HG03139 (cell line): ENCODE measurements at regions not wholly inside any gene's neighbourhood (a gene's known extent, or its start where the extent isn't known, plus 50 kb on each side); places are given as distances from the start of the nearest gene placed in this dataset.

Experiments
- ATAC-seq: cut with Tn5 transposase; IDR thresholded peaks from one replicate; pipeline ENCODE4 v1.9.1; 2021; ENCODE audit not compliant: unreplicated experiment

DNA sequence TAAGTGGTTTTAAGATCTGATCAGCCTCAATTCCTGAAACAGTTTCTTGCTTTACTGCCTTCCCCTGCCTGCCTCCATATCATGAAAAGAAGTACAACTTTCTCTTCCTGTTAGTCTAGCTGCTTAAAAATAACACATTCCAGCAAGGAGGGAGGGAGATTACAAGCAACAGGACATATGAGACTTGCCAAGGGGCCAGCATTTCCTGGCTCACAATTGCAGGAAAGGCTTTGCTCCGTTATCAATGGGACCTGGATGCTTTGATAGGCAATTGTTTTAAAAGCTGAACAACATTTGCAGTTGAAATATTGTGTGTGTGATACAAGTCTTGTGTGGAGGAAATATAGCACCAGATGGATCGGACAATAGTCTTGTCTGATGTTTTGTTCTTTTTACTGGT lies 425.0 kb downstream of the FAT4 start:
- no peak for ATAC-seq

DNA sequence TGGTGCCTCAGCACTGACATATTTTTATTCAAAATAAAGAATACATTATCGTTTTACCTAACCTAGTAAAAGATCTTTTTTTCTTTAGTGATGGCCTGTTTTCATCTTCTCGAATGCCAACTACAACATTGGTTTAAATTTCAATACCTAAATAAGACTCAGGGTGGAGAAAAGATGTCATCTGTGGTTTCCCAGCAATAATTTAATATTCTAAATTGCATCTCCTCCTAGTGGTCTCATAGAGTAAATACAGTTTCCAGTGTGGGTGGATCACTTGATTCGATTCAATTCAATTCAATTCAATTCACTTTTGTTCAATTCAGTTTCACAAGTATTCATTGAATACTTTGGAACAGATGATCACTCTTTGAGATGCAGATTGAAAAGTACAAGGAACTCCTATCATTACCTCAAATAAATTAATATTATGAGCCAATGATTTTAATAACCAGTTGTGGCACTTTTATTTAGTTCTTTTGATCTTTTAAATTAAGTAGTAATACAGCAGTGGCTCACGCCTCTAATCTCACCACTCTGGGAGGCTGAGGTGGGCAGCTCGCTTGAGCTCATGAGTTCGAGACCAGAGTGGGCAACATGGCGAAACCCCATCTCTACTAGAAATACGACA lies 427.2 kb downstream of the FAT4 start:
- ATAC-seq: no peak

DNA sequence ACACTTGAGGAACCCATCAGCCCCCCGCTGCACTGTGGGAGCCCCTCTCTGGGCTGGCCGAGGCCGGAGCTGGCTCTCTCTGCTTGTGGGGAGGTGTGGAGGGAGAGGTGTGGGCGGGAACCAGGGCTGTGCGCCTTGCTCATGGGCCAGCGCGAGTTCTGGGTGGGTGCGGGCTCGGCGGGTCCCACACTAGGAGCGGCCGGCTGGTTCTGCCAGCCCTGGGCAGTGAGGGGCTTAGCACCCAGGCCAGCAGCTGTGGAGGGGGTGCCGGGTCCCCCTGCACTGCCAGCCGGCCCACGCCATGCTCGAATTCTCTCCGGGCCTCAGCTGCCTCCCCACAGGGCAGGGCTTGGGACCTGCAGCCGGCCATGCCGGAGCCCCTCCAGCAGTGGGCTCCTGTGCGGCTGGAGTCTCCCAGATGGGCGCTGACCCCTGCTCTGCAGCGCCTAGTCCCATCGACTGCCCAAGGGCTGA lies 430.2 kb downstream of the FAT4 start:
- ATAC-seq: no peak

DNA sequence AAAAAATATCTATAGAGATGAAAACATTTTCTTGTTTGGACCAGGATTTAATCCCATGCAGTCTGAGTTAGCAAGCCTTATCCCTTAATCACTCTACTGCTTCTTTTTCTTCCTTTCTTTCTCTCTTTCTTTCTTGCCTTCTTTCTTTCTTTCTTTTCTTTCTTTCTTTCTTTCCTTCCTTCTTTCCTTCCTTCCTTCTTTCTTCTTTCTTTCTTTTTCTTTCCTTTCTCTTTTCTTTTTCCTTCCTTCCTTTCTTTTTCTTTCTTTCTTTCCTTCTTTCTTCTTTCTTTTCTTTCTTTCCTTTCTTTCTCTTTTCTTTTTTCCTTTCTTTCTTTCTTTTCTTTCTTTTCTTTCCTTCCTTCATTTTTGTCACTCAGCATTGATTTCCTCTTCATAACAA lies 434.6 kb downstream of the FAT4 start:
- ATAC-seq: no peak

DNA sequence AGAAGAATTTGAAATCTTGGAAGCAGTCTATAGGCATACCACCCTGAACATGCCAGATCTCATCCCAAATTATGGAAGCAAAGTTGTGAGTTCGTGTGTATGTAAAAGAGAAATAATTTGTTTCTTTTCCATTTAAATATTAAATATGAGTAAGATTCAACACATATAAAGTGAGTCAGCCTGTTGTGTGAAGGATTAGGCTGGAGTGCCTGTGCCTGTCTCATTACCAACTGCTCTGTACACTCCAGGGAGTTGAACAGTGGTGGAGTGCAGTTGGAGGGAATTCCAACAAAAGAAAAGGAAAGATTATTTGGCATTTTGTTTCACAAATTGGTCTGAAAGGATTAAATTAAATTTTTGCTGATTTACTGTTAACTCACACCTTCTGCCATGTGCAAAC lies 435.6 kb downstream of the FAT4 start:
- ATAC-seq: no peak

DNA sequence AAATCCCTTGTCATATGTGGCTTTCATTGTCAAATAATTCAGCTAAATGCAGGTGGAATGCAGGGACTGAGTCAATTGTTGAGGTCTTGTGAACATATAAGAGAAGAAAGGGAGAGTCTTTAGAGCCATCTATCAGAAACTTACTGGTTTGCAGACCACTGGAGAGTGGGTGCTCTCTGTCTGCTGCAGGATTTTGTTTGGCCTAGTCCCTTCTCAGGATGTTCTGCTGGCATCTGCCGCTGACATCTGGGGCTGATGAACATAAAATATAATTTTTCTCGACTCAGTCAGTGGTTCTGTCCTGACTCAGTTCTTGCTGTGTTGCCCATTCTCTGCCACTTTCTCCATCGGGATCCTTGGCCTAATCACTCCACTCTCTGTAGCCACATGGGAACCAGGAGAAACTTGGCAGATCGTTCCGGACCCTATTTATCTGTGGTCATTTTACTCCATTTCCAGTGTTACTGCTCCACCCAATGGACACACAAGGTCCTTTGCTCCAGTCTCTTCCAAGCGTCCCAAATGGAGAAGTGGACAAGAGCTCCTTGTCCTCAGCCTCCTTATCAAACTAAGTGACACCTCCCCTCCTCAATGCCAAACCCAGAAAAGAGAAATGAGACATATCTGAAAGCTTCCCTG lies 436.2 kb downstream of the FAT4 start:
- no peak for ATAC-seq

DNA sequence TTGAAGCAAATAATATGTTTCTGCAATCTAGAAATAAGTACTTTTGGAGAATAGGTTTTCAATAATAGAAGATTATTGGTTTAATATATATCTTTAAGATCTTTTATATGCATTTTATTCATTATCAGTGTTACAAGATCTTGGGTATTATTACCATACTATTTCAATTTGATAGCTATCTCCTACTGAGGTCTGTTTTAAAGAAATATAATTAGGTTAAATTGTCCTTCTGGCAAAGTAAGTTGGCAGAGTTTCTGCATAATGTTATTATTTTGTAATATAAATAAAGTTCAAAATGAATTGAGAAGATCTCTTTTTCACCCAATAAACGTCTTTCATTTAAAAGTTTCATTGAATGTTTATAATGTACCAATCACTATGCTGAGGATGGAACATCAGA lies 443.7 kb downstream of the FAT4 start:
- ATAC-seq: no peak

DNA sequence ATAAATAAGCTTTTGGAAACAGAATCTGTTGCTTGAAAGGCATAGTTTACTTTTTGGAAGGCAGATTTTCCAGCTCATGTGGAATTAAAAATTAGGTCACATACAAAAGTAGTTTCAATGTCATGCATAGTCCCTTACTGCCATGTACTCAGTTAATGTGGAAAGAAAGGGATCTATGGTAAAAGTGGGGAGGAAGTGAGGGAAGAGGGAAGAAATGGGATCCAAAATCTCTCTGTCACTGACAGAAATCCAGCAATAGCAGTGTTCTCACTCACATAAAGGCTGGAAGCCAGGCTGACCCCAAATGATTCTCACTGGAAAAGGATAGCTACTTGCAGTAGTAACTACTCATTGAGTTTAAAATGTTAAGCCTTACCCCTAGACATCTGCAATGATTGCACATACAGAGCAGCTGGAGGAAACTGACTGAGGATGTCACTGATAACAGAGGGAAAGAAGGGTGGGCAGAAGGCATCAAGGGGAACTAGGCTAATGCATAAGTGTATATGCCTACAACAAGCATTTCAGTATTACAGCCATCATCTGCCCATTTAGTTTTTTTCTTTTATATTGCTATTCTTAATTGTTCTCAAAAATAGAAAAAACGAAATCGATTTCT lies 445.6 kb downstream of the FAT4 start:
- no peak for ATAC-seq

DNA sequence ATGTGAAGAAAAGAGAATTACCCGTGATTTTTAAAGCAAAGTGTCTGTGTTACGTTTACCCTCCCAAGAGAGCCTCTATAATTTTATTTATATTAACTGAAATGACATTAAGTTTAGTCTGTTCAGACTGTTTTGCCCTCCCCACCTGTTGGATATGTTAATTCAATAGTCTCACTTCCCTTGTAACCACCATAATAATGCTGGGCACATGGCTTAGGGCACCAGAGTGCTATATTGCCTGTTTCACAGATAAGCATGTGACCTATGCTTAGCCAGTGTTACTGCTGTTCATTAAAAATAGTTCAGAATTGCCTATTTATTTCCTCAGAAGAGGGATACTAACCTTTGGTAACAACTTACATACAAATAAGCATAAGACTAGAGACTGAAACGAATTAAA lies 446.2 kb downstream of the FAT4 start:
- ATAC-seq: no peak

DNA sequence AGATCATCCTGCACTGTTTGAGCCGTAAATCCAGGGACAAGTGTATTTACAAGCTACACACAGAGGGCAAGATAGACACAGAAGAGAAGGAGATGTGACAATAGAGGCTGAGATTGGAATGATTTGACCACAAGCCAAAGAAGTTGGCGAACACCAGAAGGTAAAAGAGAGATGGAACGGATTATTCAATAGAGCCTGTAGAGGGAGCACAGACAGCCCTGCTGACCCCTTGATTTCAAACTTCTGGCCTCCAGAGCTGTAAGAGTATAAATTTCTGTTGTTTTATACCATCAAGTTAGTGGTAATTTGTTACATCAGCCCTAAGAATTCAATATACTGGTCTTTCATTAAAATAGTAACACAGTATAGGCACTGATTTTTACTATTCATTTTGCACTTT lies 447.8 kb downstream of the FAT4 start:
- ATAC-seq: no peak

DNA sequence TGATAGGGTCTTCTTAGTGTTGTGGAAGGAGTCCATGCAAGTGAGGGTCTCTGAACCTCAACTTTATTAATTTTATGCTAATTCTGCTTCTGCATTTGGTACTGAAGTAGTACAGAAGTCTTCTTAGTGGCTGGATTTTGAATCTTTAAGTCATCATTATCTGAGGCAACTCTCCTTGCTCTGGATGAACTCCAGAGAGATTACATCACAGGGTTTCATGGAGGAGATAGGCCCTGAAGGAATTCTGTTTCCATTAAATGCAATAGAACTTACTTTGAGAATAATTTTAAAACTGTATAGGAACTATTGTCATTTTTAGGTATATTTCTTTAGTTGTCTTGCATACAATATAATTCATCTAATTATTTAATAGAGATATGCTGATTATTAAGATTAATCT lies 451.2 kb downstream of the FAT4 start:
- no peak for ATAC-seq

DNA sequence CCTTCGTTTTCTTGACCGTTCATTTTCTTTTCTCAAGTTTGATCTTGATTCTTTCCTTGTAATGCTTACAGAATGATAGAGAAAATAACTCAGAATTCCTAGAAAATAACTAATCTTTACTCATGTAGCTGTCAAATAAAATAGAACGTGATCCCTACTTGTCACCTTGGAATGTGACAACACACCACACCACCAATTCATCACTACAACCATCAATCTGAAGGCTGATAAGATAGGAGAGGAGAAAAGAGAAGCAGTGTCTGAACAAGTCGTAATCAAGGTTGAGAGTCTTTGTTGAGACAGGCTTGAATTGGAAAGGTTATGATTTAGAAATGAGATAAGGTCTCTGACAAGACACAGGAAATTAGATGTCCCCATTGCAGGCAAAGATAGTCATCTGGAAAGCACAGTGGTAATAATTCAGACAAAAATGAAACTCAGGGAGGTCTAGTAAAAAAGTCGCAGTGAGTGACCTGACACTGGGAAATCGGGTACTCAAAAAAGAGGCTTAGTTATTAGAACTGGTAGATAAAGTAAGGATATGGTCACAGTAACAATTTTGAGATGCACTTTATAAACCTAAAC lies 456.2 kb downstream of the FAT4 start:
- ATAC-seq: no peak

DNA sequence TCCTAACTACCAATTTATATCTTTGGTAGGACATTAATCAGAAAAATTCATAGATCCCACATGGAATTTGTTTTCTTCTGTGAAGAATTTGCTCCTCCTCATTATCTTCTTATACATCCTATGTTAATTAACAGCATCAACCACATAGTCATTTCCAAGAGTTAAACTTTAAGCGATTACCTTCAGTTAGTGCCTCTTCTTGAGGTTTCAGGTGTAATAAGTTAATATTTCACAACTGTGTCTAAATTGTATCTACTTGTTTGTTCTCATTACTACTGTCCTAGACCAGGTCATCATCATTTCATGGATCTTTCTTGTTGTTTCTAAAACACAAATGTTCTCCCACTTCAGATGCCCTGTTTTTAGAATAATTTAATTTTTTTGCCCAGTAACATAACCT lies 457.9 kb downstream of the FAT4 start:
- no peak for ATAC-seq

DNA sequence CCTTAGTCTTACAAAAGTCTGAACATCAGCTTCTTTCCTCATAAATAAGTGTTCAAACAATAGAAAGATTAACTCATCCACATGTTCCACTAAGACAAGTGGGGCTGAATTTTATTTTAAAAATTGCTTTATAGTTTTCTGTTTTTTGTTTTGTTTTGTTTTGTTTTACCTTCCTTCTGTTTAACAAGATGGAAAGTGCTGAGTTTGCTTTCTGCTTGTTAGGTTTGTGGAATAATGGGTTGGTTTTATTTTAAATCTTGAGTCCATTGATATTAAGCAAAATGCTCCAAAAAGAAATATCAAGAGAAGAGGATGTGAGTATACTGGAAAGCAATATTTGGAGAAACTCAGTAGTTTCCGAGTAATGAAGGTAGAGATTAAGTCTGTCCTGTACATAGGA lies 458.7 kb downstream of the FAT4 start:
- no peak for ATAC-seq

DNA sequence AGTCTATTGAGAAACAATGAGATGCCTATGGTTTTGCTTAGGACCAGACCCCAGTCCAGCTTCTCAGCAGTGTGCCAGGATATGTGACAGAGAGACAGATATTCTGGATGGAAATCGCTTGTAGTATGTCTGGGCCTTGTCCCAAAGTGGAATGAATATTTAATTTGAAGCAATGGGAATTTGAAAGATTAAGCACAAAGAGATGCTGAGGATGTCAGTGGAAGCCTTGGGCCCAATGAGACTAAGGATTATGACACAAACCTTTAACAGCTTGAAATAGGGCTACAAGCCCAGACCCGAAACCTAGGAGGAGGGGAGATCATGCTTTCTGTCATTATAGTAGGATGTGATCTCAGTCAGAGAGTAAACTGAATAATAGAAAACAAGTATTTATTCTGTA lies 459.2 kb downstream of the FAT4 start:
- no peak for ATAC-seq

DNA sequence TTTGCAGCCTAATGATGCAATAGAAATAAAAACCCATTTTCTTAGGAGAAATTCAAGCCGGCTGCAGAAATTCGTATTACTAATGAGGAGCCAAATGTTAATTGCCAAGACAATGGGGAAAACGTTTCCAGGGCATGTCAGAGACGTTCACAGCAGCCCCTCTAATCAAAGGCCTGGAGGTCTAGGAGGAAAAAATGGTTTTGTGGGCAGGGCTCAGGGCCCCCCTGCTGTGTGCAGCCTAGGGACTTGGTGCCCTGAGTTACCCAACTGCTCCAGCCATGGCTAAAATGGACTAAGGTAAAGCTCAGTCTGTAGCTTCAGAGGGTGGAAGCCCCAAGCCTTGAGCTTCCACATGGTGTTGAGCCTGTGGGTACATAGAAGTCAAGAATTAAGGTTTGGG lies 461.4 kb downstream of the FAT4 start:
- no peak for ATAC-seq

DNA sequence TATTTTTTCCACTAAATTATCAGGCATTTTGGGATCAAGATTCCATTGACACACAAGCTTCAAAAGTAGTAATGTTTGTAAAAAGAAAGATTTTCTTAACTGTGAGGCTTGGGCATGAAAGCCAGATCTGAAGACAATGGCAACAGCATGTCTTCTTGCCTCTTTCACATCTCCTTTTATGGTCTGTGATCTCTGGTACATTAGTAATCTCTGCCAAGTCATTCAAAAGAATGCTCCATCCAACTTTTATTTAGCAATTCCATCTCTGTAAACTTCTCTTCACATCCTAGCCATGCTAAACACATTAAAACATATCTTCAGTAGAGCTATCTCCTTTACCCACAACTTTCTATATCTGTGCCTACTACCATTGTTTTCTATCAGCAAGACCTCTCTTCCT lies 465.4 kb downstream of the FAT4 start:
- no peak for ATAC-seq

DNA sequence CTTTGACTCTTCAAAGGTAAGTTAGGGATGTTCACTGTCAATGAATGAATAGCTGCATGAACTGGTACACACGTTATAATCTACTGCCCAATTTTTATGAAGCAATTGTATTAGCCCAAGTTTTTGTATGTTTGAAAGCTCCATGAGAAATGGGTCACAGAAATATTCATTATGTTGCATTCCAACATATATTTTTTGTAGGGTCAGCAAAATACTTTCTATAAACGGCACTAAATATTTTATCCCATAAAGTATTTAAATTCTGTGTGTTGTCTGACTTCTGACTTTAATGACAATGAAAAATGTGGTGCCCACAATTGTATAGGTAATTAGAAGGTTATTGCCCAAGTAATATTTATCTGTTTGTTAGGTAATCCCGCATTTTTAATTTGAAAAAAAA lies 466.0 kb downstream of the FAT4 start:
- no peak for ATAC-seq

DNA sequence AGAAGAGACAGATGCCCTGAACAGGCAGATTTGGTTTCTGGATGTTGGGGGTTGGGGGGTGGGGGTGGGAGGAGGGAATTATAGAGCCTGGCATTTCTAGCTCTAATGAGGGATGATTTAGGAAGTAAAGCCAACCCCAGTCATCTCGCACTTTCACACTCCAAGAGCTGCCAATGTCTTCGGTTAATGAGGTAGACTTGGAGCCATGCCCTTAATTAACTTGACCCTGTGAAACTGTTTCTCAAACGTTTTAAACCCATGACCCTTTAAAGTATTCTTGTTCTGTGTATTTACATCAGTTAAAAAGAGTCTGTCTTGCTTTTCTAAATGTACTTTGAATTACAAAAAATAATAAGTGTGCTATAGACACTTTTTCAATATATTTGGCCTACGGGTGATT lies 466.9 kb downstream of the FAT4 start:
- no peak for ATAC-seq

DNA sequence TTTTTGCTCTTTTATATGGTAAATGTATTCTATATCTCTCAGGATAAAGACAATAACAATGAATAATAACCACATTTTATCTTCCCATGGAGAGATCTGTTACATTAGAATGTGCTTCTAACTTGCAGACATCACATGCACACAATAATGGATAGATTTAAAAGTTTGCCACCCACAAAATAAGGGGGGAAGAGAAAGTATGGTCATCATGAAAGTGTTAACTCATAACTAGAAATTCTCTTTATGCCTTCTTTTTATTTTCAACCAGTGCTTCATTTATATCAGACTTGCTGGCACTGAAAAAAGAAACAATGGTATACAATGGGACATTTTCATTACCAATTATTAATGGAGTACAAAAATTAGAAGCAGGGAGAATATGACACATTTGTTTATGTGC lies 470.0 kb downstream of the FAT4 start:
- ATAC-seq: no peak

DNA sequence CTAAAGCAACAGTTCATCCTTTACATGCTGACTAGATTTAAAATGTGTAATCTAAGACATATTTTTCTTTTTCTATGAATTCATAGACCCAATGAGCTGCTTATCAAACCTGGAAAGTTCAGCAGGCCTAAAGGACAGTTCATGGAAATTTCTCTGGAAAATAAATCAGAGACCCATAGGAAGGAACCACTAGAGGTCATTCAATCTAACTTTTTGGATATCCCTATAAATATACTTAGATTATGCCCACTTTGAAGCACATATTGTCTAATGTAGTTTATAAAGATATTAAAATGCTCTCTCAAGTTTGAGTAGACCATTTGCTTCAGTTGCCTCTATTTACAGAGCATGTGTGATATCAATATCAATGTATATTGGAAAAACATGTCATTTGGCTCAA lies 473.0 kb downstream of the FAT4 start:
- ATAC-seq: no peak

DNA sequence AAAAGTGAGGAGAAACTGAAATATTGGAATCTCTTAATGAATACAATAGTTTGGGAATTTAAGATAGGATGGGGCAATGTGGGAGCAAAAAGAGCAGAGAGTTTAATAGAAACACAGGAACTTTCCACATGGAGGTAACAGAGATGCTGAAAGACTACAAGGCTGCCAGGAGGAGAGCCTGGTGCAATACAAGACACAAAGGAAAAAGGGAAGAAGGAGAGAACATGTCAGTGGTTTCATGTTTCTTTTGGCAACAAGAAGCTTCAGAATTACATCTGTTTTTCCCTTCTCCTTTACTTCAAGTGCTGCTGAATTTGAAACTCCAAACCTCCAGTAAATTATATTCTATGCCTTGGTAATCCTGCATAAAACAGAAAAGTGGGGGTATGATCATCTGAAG lies 474.3 kb downstream of the FAT4 start:
- no peak for ATAC-seq
